HL-60 (cell line): ENCODE measurements at regions not wholly inside any gene's neighbourhood (a gene's known extent, or its start where the extent isn't known, plus 50 kb on each side); places are given as distances from the start of the nearest gene placed in this dataset.

Experiments used
- DNase-seq, 2 experiments: peaks; one replicate each; pipeline ENCODE4 v3.0.0-alpha.2; 2010 to 2020; ENCODE audit warnings: low read depth in 1 of 2, low spot score in 1 of 2
- H3K27ac ChIP-seq: fragments of 250-450 bp; sonication (Bioruptor Pico); replicated peaks from 2 replicates; pipeline ENCODE4 v1.5.1; 2020; ENCODE audit warnings: mild to moderate bottlenecking, moderate library complexity
- H3K27me3 ChIP-seq: fragments of 250-450 bp; sonication (Bioruptor Pico); 2 replicates; pipeline ENCODE4 v1.5.1; 2021; ENCODE audit warnings: mild to moderate bottlenecking, moderate library complexity; ENCODE audit not compliant: insufficient read depth, poor library complexity, severe bottlenecking
- H3K4me3 ChIP-seq: replicated peaks from 2 replicates; pipeline ENCODE4 v1.5.1; 2011; ENCODE audit warnings: mild to moderate bottlenecking, control low read depth, low read length; ENCODE audit not compliant: insufficient read depth
- CTCF ChIP-seq: IDR thresholded peaks from one replicate; pipeline ENCODE4 v1.5.1; 2011; ENCODE audit warnings: low read length, control low read depth, inconsistent platforms; ENCODE audit not compliant: insufficient read depth
- GABPA ChIP-seq: IDR thresholded peaks from 2 replicates; pipeline ENCODE4 v1.6.1; 2012; ENCODE audit warnings: low read depth
- POLR2AphosphoS5 ChIP-seq: IDR thresholded peaks from 2 replicates; pipeline ENCODE4 v1.6.1; 2012; ENCODE audit warnings: low read depth
- REST ChIP-seq: IDR thresholded peaks from 2 replicates; pipeline ENCODE4 v1.6.1; 2012; ENCODE audit warnings: low read depth; ENCODE audit not compliant: insufficient replicate concordance
- SPI1 ChIP-seq: IDR thresholded peaks from 2 replicates; pipeline ENCODE4 v1.6.1; 2012; ENCODE audit warnings: low read depth, mild to moderate bottlenecking, borderline replicate concordance

- Histone ChIP-seq H3K4me3 (no peak overlapping the region), H3K27ac (no peak overlapping the region), H3K27me3 (no peaks in the 10 kb centered on the region)
- no peak for DNase-seq
- TF ChIP-seq REST (no peak), SPI1 (no peak), GABPA (no peak), POLR2AphosphoS5 (no peak), CTCF (no peak)
Measured at GRCh38 chr6:47403056-47403455, 74.5 kb upstream of the CD2AP start.

GRCh38 chr6:47403801-47404200 is 73.8 kb upstream of the CD2AP start:
- Histone ChIP-seq H3K4me3 (no peak overlapping the region), H3K27ac (no peak overlapping the region), H3K27me3 (no peaks in the 10 kb centered on the region)
- DNase-seq = no peak
- TF ChIP-seq REST (no peak), SPI1 (no peak), CTCF (no peak), POLR2AphosphoS5 (no peak), GABPA (no peak)

- no peak overlapping the region for H3K4me3 ChIP-seq
- no peaks in the 10 kb centered on the region for H3K27me3 ChIP-seq
- no peak for TF ChIP-seq GABPA
- DNase-seq = no peak
- no peak overlapping the region for H3K27ac ChIP-seq
Measured at GRCh38 chr6:47404435-47404834, 73.2 kb upstream of the CD2AP start.

- DNase-seq = no peak
- TF ChIP-seq SPI1 = no peak
- TF ChIP-seq GABPA = no peak
- TF ChIP-seq CTCF = no peak
- no peak for TF ChIP-seq POLR2AphosphoS5
- no peak for TF ChIP-seq REST
- H3K27ac ChIP-seq = no peak overlapping the region
- no peak overlapping the region for H3K4me3 ChIP-seq
- no peaks in the 10 kb centered on the region for H3K27me3 ChIP-seq
Measured at GRCh38 chr6:47405273-47405672, 72.3 kb upstream of the CD2AP start.
